Breast epithelium (tissue), 3 donors: ENCODE measurements at regions not wholly inside any gene's neighbourhood (a gene's known extent, or its start where the extent isn't known, plus 50 kb on each side); places are given as distances from the start of the nearest gene placed in this dataset.

Source experiments
- POLR2A ChIP-seq: fragments of 450-650 bp; IDR thresholded peaks from one replicate; pipeline ENCODE4 v1.6.1; 2016; ENCODE audit warnings: antibody characterized with exemption, mild to moderate bottlenecking, moderate library complexity
- POLR2AphosphoS5 ChIP-seq, 3 donors: sonication (generic); formaldehyde crosslinking; IDR thresholded peaks; one replicate each; pipeline ENCODE4 v1.6.1; 2017; ENCODE audit warnings: antibody characterized with exemption in 3 of 3
- TF ChIP-seq, protein P1 (sequence below), 3 donors: fragments of 450-650 bp; IDR thresholded peaks; one replicate each; pipeline ENCODE4 v1.5.1; 2016 to 2017; ENCODE audit warnings: antibody characterized with exemption in 3 of 3, mild to moderate bottlenecking in 3 of 3, moderate library complexity in 3 of 3

DNA sequence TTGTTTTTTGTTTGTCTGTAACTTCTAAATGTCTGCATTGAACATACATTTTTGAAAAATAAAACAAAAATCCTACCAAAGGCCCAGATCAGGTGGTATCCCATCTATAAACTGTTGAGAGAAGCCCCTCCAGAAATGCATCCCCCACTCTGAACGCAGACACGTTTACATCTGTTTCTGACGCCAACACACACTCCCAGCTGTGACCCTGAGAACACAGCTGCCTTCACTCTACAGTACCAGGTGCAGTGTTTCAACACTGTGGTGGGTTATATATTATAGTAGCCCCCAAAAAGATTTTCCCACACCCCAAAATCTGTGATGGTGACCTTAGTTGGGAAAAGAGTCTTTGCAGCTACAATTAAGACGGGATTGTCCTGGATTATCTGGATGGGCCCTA is 199.1 kb upstream of the JARID2 start:
- TF ChIP-seq POLR2A (no peak), POLR2AphosphoS5 (IDR thresholded peaks at IDR 0.05) (no peak)
- TF ChIP-seq, protein P1, sequence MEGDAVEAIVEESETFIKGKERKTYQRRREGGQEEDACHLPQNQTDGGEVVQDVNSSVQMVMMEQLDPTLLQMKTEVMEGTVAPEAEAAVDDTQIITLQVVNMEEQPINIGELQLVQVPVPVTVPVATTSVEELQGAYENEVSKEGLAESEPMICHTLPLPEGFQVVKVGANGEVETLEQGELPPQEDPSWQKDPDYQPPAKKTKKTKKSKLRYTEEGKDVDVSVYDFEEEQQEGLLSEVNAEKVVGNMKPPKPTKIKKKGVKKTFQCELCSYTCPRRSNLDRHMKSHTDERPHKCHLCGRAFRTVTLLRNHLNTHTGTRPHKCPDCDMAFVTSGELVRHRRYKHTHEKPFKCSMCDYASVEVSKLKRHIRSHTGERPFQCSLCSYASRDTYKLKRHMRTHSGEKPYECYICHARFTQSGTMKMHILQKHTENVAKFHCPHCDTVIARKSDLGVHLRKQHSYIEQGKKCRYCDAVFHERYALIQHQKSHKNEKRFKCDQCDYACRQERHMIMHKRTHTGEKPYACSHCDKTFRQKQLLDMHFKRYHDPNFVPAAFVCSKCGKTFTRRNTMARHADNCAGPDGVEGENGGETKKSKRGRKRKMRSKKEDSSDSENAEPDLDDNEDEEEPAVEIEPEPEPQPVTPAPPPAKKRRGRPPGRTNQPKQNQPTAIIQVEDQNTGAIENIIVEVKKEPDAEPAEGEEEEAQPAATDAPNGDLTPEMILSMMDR (IDR thresholded peaks at IDR 0.05) = no peak
